ENCODE measurements at regions not wholly inside any gene's neighbourhood (a gene's known extent, or its start where the extent isn't known, plus 50 kb on each side); places are given as distances from the start of the nearest gene placed in this dataset.

DNA sequence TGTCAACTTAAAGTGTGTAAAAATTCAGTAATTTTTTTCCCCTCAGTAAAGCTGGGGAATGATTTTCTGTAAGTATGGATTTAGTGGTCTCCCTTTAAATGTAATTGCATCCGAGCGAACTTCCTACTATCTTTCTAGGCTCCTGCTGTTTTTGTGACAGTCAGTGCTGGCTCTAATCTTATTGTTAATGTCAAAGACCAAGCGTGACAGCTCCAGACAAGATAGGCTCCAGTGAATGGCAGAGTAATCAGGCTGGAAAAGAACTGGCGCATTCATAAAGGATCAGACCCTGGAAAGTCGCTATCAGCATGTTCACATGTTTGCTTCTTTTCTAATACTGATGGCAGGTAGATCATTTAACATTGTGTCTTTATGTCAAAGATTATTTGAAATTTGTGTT lies 908.0 kb upstream of the ATXN8OS start:
- TF ChIP-seq, protein P1, sequence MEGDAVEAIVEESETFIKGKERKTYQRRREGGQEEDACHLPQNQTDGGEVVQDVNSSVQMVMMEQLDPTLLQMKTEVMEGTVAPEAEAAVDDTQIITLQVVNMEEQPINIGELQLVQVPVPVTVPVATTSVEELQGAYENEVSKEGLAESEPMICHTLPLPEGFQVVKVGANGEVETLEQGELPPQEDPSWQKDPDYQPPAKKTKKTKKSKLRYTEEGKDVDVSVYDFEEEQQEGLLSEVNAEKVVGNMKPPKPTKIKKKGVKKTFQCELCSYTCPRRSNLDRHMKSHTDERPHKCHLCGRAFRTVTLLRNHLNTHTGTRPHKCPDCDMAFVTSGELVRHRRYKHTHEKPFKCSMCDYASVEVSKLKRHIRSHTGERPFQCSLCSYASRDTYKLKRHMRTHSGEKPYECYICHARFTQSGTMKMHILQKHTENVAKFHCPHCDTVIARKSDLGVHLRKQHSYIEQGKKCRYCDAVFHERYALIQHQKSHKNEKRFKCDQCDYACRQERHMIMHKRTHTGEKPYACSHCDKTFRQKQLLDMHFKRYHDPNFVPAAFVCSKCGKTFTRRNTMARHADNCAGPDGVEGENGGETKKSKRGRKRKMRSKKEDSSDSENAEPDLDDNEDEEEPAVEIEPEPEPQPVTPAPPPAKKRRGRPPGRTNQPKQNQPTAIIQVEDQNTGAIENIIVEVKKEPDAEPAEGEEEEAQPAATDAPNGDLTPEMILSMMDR (IDR thresholded peaks at IDR 0.05): no peak
- TF ChIP-seq EP300 (IDR thresholded peaks at IDR 0.05): no peak
- no peak for TF ChIP-seq POLR2A (IDR thresholded peaks at IDR 0.05)

DNA sequence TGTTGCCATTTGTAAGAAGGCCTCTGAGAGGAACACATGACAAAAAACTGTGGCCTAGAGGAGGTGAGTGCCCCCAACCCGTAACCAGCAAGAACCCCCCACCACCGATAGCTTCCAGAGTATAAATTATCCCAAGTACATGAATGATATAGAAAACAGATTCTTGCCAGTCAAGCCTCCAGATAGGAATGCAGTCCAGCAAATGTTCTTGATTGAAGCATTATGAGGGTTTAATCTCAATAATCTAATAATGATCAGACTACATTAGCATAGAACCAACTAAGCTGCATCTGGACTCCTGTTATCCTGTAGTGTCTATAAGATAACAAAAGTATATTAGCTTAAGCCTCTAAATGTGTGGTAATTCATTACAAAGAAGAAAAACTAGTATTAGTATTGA lies 908.9 kb upstream of the ATXN8OS start:
- Histone ChIP-seq H3K9me3 (no peaks in the 10 kb centered on the region), H3K4me1 (no peaks in the 10 kb centered on the region), H3K4me3 (no peak overlapping the region), H3K27me3 (no peaks in the 10 kb centered on the region), H3K27ac (no peak overlapping the region), H3K36me3 (no peaks in the 10 kb centered on the region)
- WGBS, 2 donors: 80 to 93% methylated on average over 2 of the region's 2 CpGs
- DNase-seq (ENCODE audit: low spot score in 2 of 2): no peak
- TF ChIP-seq POLR2A (IDR thresholded peaks at IDR 0.05) (no peak), EP300 (IDR thresholded peaks at IDR 0.05) (no peak)
- TF ChIP-seq, protein P1 (IDR thresholded peaks at IDR 0.05): no peak

More for the DNA sequence above, 908.0 kb upstream of the ATXN8OS start:
- Histone ChIP-seq H3K4me3 (no peak overlapping the region), H3K9me3 (no peaks in the 10 kb centered on the region), H3K27ac (no peak overlapping the region), H3K27me3 (no peaks in the 10 kb centered on the region), H3K36me3 (no peaks in the 10 kb centered on the region), H3K4me1 (no peaks in the 10 kb centered on the region)
- no peak for DNase-seq (ENCODE audit: low spot score in 2 of 2)
- 48 to 59% methylated on average over 5 of the region's 5 CpGs for WGBS, 2 donors

DNA sequence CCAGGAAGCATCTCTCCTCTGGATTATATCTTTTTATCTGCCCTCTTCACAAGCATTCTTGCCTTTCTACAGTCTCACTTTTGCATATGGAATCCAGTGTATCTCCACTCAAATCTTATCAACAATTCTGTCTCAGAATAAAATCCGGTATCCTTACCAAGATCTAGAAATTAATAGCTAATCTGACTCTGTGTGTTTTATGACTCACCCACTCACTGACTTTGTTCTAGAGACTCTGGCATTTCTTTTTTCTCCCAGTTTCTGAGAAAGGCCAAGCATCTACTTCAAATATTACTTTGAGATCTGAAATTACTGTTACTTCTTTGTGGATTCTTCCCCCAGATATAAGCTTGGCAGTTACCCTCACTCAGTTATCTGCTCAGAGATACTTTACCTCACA lies 913.5 kb upstream of the ATXN8OS start:
- TF ChIP-seq EP300 (IDR thresholded peaks at IDR 0.05): no peak
- TF ChIP-seq POLR2A (IDR thresholded peaks at IDR 0.05): no peak
- TF ChIP-seq, protein P1 (IDR thresholded peaks at IDR 0.05): no peak
- no peaks in the 10 kb centered on the region for H3K36me3 ChIP-seq
- WGBS, 2 donors: 78% methylated on average over 1 of the region's 1 CpG
- no peak for DNase-seq (ENCODE audit: low spot score in 2 of 2)
- H3K9me3 ChIP-seq: no peaks in the 10 kb centered on the region
- peaks cover 0 to 5% (median 0%) of the 10 kb centered on the region in 4 donors for H3K4me1 ChIP-seq
- H3K4me3 ChIP-seq: no peak overlapping the region
- no peak overlapping the region for H3K27ac ChIP-seq
- no peaks in the 10 kb centered on the region for H3K27me3 ChIP-seq

DNA sequence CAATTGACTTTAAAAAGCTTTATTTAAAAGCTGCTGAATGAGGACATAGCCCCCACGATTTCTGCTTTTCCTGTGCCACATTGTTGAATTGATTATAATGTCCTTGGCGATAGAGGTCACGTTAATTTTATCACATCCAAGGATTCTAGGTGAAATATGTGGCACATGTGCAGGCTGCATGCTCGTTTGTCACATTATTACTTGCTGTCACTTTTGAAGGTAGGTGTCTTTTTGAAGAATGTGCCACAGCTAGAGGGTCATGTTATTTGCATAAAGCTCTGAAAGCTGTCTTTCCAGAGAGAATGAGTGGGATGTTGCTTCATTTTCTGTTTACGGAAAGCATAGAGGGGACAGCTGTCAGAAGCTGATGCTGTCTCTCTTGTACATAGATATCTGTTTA lies 927.6 kb upstream of the ATXN8OS start:
- DNase-seq (ENCODE audit: low spot score in 2 of 2): no peak
- Histone ChIP-seq H3K4me1 (no peaks in the 10 kb centered on the region), H3K36me3 (no peaks in the 10 kb centered on the region), H3K9me3 (no peaks in the 10 kb centered on the region), H3K27ac (no peak overlapping the region), H3K27me3 (no peaks in the 10 kb centered on the region), H3K4me3 (no peak overlapping the region)
- WGBS, 2 donors: 69 to 75% methylated on average over 5 of the region's 5 CpGs
- TF ChIP-seq POLR2A (IDR thresholded peaks at IDR 0.05) (no peak), EP300 (IDR thresholded peaks at IDR 0.05) (no peak)
- TF ChIP-seq, protein P1 (IDR thresholded peaks at IDR 0.05): no peak

DNA sequence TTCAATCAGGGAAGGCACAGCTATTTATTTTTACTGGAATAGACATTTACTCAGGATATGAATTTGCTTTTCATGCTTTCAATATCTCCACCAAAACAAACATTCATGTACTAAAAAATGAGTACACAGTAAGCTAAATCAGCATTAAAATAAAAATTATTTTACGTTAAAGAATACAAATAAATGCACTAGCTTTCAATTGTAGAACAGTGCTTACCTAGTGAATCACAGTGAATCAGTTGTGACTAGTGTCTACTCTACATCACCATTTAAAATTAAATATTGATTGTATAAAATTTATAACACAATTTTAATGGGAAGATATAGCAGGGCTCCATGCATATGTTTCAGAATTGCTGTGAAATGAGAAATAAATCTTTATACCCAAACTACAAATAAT lies 929.6 kb upstream of the ATXN8OS start:
- H3K36me3 ChIP-seq: no peaks in the 10 kb centered on the region
- H3K27ac ChIP-seq: no peak overlapping the region
- 86 to 92% methylated on average over 1 of the region's 1 CpG for WGBS, 2 donors
- TF ChIP-seq EP300 (IDR thresholded peaks at IDR 0.05): no peak
- TF ChIP-seq, protein P1 (IDR thresholded peaks at IDR 0.05): no peak
- TF ChIP-seq POLR2A (IDR thresholded peaks at IDR 0.05): no peak
- no peaks in the 10 kb centered on the region for H3K9me3 ChIP-seq
- no peaks in the 10 kb centered on the region for H3K4me1 ChIP-seq
- no peak for DNase-seq (ENCODE audit: low spot score in 2 of 2)
- H3K27me3 ChIP-seq: no peaks in the 10 kb centered on the region
- no peak overlapping the region for H3K4me3 ChIP-seq
